ENCODE measurements at regions not wholly inside any gene's neighbourhood (a gene's known extent, or its start where the extent isn't known, plus 50 kb on each side); places are given as distances from the start of the nearest gene placed in this dataset.

GRCh38 chr4:116015062-116015461 is 901.6 kb upstream of the NDST4 start:
- no peaks in the 10 kb centered on the region for H3K27me3 ChIP-seq
- H3K4me1 ChIP-seq: no peaks in the 10 kb centered on the region
- intact Hi-C loops (cut with DNase I): no loop called here
- TF ChIP-seq POLR2AphosphoS5 (IDR thresholded peaks at IDR 0.05; ENCODE audit: insufficient read depth in 1 of 2, low read depth in 1 of 2): no peak
- TF ChIP-seq POLR2A (IDR thresholded peaks at IDR 0.05): no peak
- TF ChIP-seq CTCF (IDR thresholded peaks at IDR 0.05): no peak
- no peak for DNase-seq (ENCODE audit: extremely low spot score in 2 of 2)
- no peaks in the 10 kb centered on the region for H3K9me3 ChIP-seq
- H3K36me3 ChIP-seq: no peaks in the 10 kb centered on the region
- H3K4me3 ChIP-seq: no peak overlapping the region
- no peak overlapping the region for H3K27ac ChIP-seq

DNA sequence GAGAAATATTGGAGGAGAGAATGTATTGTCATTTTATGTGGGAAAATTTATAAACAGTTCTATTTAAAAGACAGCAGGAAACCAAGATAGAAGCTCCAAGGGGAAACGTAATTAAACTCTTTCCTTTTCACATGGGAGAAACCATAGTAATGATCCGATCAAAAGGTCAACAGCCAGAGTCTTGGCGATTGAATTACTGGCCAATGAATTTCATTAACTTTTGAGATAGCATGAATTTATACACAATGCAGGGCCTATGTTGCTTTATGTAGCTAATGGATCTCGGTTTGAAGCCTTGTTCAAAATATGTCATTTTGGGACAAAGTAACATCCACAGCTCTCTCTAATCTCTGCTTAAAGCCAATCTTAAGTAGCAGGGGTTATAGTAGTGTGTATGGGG is 897.5 kb upstream of the NDST4 start:
- DNase-seq (ENCODE audit: extremely low spot score in 2 of 2): no peak
- Histone ChIP-seq H3K27me3 (no peaks in the 10 kb centered on the region), H3K9me3 (no peaks in the 10 kb centered on the region), H3K4me3 (no peak overlapping the region), H3K4me1 (no peaks in the 10 kb centered on the region), H3K27ac (no peak overlapping the region), H3K36me3 (no peaks in the 10 kb centered on the region)
- intact Hi-C loops (cut with DNase I): no loop called here
- TF ChIP-seq POLR2AphosphoS5 (IDR thresholded peaks at IDR 0.05; ENCODE audit: insufficient read depth in 1 of 2, low read depth in 1 of 2): no peak
- TF ChIP-seq POLR2A (IDR thresholded peaks at IDR 0.05): no peak
- no peak for TF ChIP-seq CTCF (IDR thresholded peaks at IDR 0.05)

- no peak for DNase-seq (ENCODE audit: extremely low spot score in 2 of 2)
- no peak overlapping the region for H3K4me3 ChIP-seq
- H3K9me3 ChIP-seq: no peaks in the 10 kb centered on the region
- H3K4me1 ChIP-seq: no peaks in the 10 kb centered on the region
- H3K36me3 ChIP-seq: no peaks in the 10 kb centered on the region
- intact Hi-C loops (cut with DNase I): no loop called here
- H3K27me3 ChIP-seq: no peaks in the 10 kb centered on the region
- TF ChIP-seq POLR2AphosphoS5 (IDR thresholded peaks at IDR 0.05; ENCODE audit: insufficient read depth in 1 of 2, low read depth in 1 of 2): no peak
- TF ChIP-seq CTCF (IDR thresholded peaks at IDR 0.05): no peak
- TF ChIP-seq POLR2A (IDR thresholded peaks at IDR 0.05): no peak
- H3K27ac ChIP-seq: no peak overlapping the region
These were observed 892.3 kb upstream of the NDST4 start for GRCh38 chr4:116005806-116006088.

DNA sequence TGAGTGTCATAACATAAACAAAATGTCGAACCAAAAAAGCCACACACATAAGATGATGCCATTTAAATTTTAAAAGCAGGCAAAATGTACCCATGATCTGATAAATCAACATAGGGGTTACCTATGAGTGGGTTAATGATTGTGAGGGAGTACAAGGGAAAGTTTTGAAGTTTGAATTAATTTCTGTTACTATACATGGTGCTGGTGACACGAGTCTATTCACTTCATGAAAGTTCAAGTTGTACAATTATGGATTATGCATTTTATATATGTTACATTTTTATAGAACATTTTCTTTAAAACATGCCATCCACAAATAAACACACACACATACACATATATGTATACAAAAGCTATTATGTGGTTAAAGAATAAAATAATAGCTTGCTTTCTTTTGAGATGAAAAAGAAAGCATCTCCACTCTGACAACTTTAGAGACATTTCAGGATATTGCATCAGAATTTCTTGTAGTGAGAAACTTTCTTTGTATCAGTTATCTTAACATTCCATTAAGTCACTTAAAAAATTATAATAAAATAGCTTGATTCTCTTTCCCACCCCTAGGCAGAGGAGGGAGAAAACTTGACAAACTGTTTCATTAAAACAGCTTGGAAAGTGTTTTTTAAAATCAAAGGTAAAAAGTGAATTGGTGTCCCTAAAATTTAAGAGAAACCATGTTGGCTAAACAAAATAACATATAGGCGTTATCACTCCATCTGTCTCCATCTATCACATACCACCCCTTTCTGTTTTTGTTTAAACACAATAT is 891.8 kb upstream of the NDST4 start:
- TF ChIP-seq POLR2AphosphoS5 (IDR thresholded peaks at IDR 0.05; ENCODE audit: insufficient read depth in 1 of 2, low read depth in 1 of 2): no peak
- no peak for TF ChIP-seq CTCF (IDR thresholded peaks at IDR 0.05)
- no peak for TF ChIP-seq POLR2A (IDR thresholded peaks at IDR 0.05)
- no peaks in the 10 kb centered on the region for H3K4me1 ChIP-seq
- intact Hi-C loops (cut with DNase I): no loop called here
- H3K9me3 ChIP-seq: no peaks in the 10 kb centered on the region
- H3K27ac ChIP-seq: no peak overlapping the region
- no peak overlapping the region for H3K4me3 ChIP-seq
- H3K36me3 ChIP-seq: no peaks in the 10 kb centered on the region
- no peak for DNase-seq (ENCODE audit: extremely low spot score in 2 of 2)
- H3K27me3 ChIP-seq: no peaks in the 10 kb centered on the region

DNA sequence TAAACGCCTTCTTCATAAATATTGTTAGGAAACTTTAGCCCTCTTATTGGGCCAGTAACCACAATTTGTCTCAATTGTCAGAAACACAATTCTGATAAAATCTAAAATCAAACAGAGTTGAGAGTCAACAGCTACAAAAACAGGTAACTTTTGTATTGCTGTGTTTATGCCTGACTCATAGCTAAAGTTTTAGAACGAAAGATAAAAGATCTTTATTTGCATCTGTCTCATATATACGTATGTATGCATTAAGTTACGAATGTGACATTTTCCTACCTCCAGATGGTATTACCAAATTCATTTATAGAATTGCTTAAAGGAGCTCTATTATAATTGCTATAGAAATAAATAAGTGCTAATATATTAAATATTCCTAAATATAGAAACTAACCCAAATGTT is 887.9 kb upstream of the NDST4 start:
- no peak overlapping the region for H3K4me3 ChIP-seq
- H3K36me3 ChIP-seq: no peaks in the 10 kb centered on the region
- H3K27ac ChIP-seq: no peak overlapping the region
- no peaks in the 10 kb centered on the region for H3K27me3 ChIP-seq
- H3K4me1 ChIP-seq: no peaks in the 10 kb centered on the region
- intact Hi-C loops (cut with DNase I): no loop called here
- no peak for TF ChIP-seq POLR2AphosphoS5 (IDR thresholded peaks at IDR 0.05; ENCODE audit: insufficient read depth in 1 of 2, low read depth in 1 of 2)
- no peak for TF ChIP-seq POLR2A (IDR thresholded peaks at IDR 0.05)
- TF ChIP-seq CTCF (IDR thresholded peaks at IDR 0.05): no peak
- no peak for DNase-seq (ENCODE audit: extremely low spot score in 2 of 2)
- H3K9me3 ChIP-seq: no peaks in the 10 kb centered on the region

Data from vagina (tissue), 2 donors.